H9 (cell line): ENCODE measurements at regions not wholly inside any gene's neighbourhood (a gene's known extent, or its start where the extent isn't known, plus 50 kb on each side); places are given as distances from the start of the nearest gene placed in this dataset.

Experiments used
- DNase-seq: peaks from one replicate; pipeline ENCODE4 v3.0.0-alpha.2; 2017
- H2AFZ ChIP-seq: one replicate; pipeline ENCODE4 v1.6.1; 2013; ENCODE audit warnings: mild to moderate bottlenecking, low read length, control low read depth, moderate library complexity
- H2AK5ac ChIP-seq: 2 replicates; pipeline ENCODE4 v1.6.1; 2013; ENCODE audit warnings: low read length, control low read depth, mixed read lengths; ENCODE audit not compliant: insufficient read length
- H2BK120ac ChIP-seq: one replicate; pipeline ENCODE4 v1.6.1; 2013; ENCODE audit warnings: low read depth, mild to moderate bottlenecking, low read length, control low read depth, inconsistent platforms; ENCODE audit not compliant: poor library complexity, severe bottlenecking
- H2BK12ac ChIP-seq: 2 replicates; pipeline ENCODE4 v1.6.1; 2013; ENCODE audit warnings: low read length, control low read depth, mixed read lengths, low read depth; ENCODE audit not compliant: insufficient read length
- H2BK15ac ChIP-seq: 2 replicates; pipeline ENCODE4 v1.6.1; 2013; ENCODE audit warnings: low read depth, low read length, control low read depth
- H2BK20ac ChIP-seq: one replicate; pipeline ENCODE4 v1.6.1; 2013; ENCODE audit warnings: low read depth, mild to moderate bottlenecking, low read length, control low read depth, inconsistent platforms; ENCODE audit not compliant: poor library complexity, severe bottlenecking
- H2BK5ac ChIP-seq: 2 replicates; pipeline ENCODE4 v1.6.1; 2013; ENCODE audit warnings: low read length, control low read depth, mixed read lengths; ENCODE audit not compliant: insufficient read length
- H3K14ac ChIP-seq: 2 replicates; pipeline ENCODE4 v1.6.1; 2013; ENCODE audit warnings: low read length, control low read depth; ENCODE audit not compliant: insufficient read depth
- H3K18ac ChIP-seq: 2 replicates; pipeline ENCODE4 v1.6.1; 2013; ENCODE audit warnings: low read depth, mild to moderate bottlenecking, mixed read lengths, low read length, control low read depth; ENCODE audit not compliant: insufficient read length
- H3K23ac ChIP-seq: 2 replicates; pipeline ENCODE4 v1.6.1; 2013; ENCODE audit warnings: low read length, control low read depth, mixed read lengths, low read depth; ENCODE audit not compliant: insufficient read length
- H3K23me2 ChIP-seq: 2 replicates; pipeline ENCODE4 v1.6.1; 2013; ENCODE audit warnings: low read depth, mild to moderate bottlenecking, mixed read lengths, low read length, control low read depth; ENCODE audit not compliant: insufficient read length, poor library complexity, severe bottlenecking
- H3K27ac ChIP-seq: 2 replicates; pipeline ENCODE4 v1.5.1; 2013; ENCODE audit warnings: low read length, control low read depth, mixed read lengths, low read depth; ENCODE audit not compliant: insufficient read length
- H3K27me3 ChIP-seq: 2 replicates; pipeline ENCODE4 v1.6.1; 2013; ENCODE audit warnings: low read length, control low read depth, inconsistent platforms; ENCODE audit not compliant: insufficient read depth
- H3K4ac ChIP-seq: 2 replicates; pipeline ENCODE4 v1.6.1; 2013; ENCODE audit warnings: low read depth, mild to moderate bottlenecking, control low read depth, inconsistent platforms, low read length, moderate library complexity
- H3K4me1 ChIP-seq: 2 replicates; pipeline ENCODE4 v1.6.1; 2013; ENCODE audit warnings: low read length, control low read depth, inconsistent platforms; ENCODE audit not compliant: insufficient read depth
- H3K4me2 ChIP-seq: 2 replicates; pipeline ENCODE4 v1.6.1; 2013; ENCODE audit warnings: low read length, control low read depth, mixed read lengths; ENCODE audit not compliant: insufficient read length, insufficient read depth
- H3K56ac ChIP-seq: 2 replicates; pipeline ENCODE4 v1.6.1; 2013; ENCODE audit warnings: low read depth, mild to moderate bottlenecking, mixed read lengths, low read length, control low read depth; ENCODE audit not compliant: insufficient read length
- H3K79me1 ChIP-seq: 2 replicates; pipeline ENCODE4 v1.6.1; 2013; ENCODE audit warnings: low read depth, mild to moderate bottlenecking, moderate library complexity, low read length, control low read depth, inconsistent platforms; ENCODE audit not compliant: insufficient read depth, poor library complexity, severe bottlenecking
- H3K79me2 ChIP-seq: 2 replicates; pipeline ENCODE4 v1.6.1; 2013; ENCODE audit warnings: low read length, control low read depth, inconsistent platforms; ENCODE audit not compliant: insufficient read depth
- H3K9ac ChIP-seq: 2 replicates; pipeline ENCODE4 v1.6.1; 2013; ENCODE audit warnings: low read length, control low read depth, mixed read lengths; ENCODE audit not compliant: insufficient read length; ENCODE audit errors: extremely low read depth
- H3K9me3 ChIP-seq: one replicate; pipeline ENCODE4 v1.6.1; 2013; ENCODE audit warnings: low read depth, low read length, inconsistent platforms; ENCODE audit not compliant: control insufficient read depth
- H3T11ph ChIP-seq: one replicate; pipeline ENCODE4 v1.6.1; 2013; ENCODE audit warnings: mild to moderate bottlenecking, low read length, control low read depth, inconsistent platforms
- H4K20me1 ChIP-seq: one replicate; pipeline ENCODE4 v1.6.1; 2013; ENCODE audit not compliant: control insufficient read depth, insufficient read length, insufficient read depth
- H4K5ac ChIP-seq: 2 replicates; pipeline ENCODE4 v1.6.1; 2013; ENCODE audit warnings: low read depth, mild to moderate bottlenecking, mixed read lengths, low read length, control low read depth; ENCODE audit not compliant: insufficient read length
- H4K8ac ChIP-seq: replicated peaks from 2 replicates; pipeline ENCODE4 v1.6.1; 2013; ENCODE audit warnings: low read length, control low read depth, mixed read lengths, low read depth; ENCODE audit not compliant: insufficient read length
- H4K91ac ChIP-seq: 2 replicates; pipeline ENCODE4 v1.6.1; 2013; ENCODE audit warnings: low read depth, mild to moderate bottlenecking, moderate library complexity, mixed read lengths, low read length, control low read depth; ENCODE audit not compliant: insufficient read length
- H3K27ac Mint-ChIP-seq, 3 experiments: 2 replicates in 2 of 3; 3 replicates in 1 of 3; pipeline ENCODE4 v1.8.0; 2020 to 2021; ENCODE audit warnings: mixed read lengths in 3 of 3, mild to moderate bottlenecking in 1 of 3, moderate library complexity in 1 of 3
- H3K27me3 Mint-ChIP-seq: 2 replicates; pipeline ENCODE4 v1.8.0; 2021; ENCODE audit warnings: low read depth, mild to moderate bottlenecking, moderate library complexity, mixed read lengths
- H3K36me3 Mint-ChIP-seq, 3 experiments: 2 replicates in 2 of 3; 3 replicates in 1 of 3; pipeline ENCODE4 v1.8.0; 2020 to 2021; ENCODE audit warnings: low read depth in 3 of 3, mixed read lengths in 3 of 3; ENCODE audit not compliant: insufficient read depth in 1 of 3
- H3K4me1 Mint-ChIP-seq, 2 experiments: 2 replicates each; pipeline ENCODE4 v1.8.0; 2020; ENCODE audit warnings: mixed read lengths in 2 of 2
- H3K4me3 Mint-ChIP-seq, 2 experiments: 2 replicates in 1 of 2; 3 replicates in 1 of 2; pipeline ENCODE4 v1.8.0; 2020 to 2021; ENCODE audit warnings: mild to moderate bottlenecking in 2 of 2, mixed read lengths in 2 of 2, moderate library complexity in 1 of 2
- H3K9me3 Mint-ChIP-seq, 2 experiments: 2 replicates in 1 of 2; 3 replicates in 1 of 2; pipeline ENCODE4 v1.8.0; 2020; ENCODE audit warnings: mild to moderate bottlenecking in 2 of 2, mixed read lengths in 2 of 2, moderate library complexity in 1 of 2
- WGBS: extraction: QIAGEN DNeasy Blood & Tissue Kit; methylation state at CpG from one replicate; pipeline ENCODE4 v1.1.7; 2013; ENCODE audit warnings: missing lambda C conversion rate, low lambda C conversion rate, mixed read lengths; ENCODE audit not compliant: insufficient read length; ENCODE audit errors: extremely low coverage; 5-methylcytosine and 5-hydroxymethylcytosine counted together
- TF ChIP-seq, protein P1 (sequence below): fragments of 200-600 bp; sonication (generic); conservative IDR thresholded peaks from 3 replicates; pipeline ENCODE4 v1.8.0; 2021; ENCODE audit warnings: antibody characterized with exemption, mild to moderate bottlenecking

DNA sequence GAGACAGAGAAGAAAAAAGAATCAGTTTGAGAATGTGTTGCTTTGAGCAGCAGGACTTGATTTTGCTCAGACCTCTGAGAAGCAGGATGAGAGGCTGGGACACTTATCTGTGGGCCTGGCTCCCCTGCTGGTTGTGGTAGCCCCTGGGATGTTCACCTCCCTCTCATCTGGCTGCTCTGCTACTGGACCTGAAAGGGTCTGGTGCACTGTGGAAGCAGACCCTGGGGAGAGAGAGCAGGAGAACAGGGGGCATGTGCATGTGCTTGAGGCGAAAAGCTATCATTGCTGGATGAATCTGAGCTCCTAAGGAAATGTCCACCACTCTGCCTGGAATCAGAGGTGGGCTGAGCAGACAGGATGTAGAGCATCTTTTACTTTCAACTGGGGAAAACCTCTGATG, 161.1 kb downstream of the SCP2D1 start:
- Mint-ChIP-seq H3K4me1 (no peaks in the 10 kb centered on the region; a peak in 1 of 4 replicates), H3K36me3 (no peaks in the 10 kb centered on the region), H3K4me3 (no peak overlapping the region), H3K27me3 (no peaks in the 10 kb centered on the region; the same call in 1 of the 2 replicates), H3K9me3 (no peaks in the 10 kb centered on the region), H3K27ac (no peak overlapping the region)
- H4K20me1 ChIP-seq: no peaks in the 10 kb centered on the region
- H3K4me1 ChIP-seq: peaks cover 6% of the 10 kb centered on the region; the same call in 1 of the 2 replicates
- no peak overlapping the region for H3K14ac ChIP-seq
- H3K56ac ChIP-seq: no peak overlapping the region
- H2BK12ac ChIP-seq: no peak overlapping the region
- DNase-seq: no peak
- no peak overlapping the region for H3K4me2 ChIP-seq
- H3K4ac ChIP-seq: no peak overlapping the region
- H3K79me2 ChIP-seq: no peaks in the 10 kb centered on the region
- WGBS: no CpG with 5 or more reads among the region's 1 CpG
- H3K27ac ChIP-seq: no peak overlapping the region
- no peak overlapping the region for H4K5ac ChIP-seq
- TF ChIP-seq, protein P1, sequence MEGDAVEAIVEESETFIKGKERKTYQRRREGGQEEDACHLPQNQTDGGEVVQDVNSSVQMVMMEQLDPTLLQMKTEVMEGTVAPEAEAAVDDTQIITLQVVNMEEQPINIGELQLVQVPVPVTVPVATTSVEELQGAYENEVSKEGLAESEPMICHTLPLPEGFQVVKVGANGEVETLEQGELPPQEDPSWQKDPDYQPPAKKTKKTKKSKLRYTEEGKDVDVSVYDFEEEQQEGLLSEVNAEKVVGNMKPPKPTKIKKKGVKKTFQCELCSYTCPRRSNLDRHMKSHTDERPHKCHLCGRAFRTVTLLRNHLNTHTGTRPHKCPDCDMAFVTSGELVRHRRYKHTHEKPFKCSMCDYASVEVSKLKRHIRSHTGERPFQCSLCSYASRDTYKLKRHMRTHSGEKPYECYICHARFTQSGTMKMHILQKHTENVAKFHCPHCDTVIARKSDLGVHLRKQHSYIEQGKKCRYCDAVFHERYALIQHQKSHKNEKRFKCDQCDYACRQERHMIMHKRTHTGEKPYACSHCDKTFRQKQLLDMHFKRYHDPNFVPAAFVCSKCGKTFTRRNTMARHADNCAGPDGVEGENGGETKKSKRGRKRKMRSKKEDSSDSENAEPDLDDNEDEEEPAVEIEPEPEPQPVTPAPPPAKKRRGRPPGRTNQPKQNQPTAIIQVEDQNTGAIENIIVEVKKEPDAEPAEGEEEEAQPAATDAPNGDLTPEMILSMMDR: no peak
- no peaks in the 10 kb centered on the region for H3K9me3 ChIP-seq
- H3K9ac ChIP-seq: no peak overlapping the region
- no peaks in the 10 kb centered on the region for H3K79me1 ChIP-seq
- H2AK5ac ChIP-seq: no peak overlapping the region
- no peak overlapping the region for H2BK20ac ChIP-seq
- no peak overlapping the region for H2BK15ac ChIP-seq
- H4K91ac ChIP-seq: no peak overlapping the region
- no peaks in the 10 kb centered on the region for H3K27me3 ChIP-seq
- H4K8ac ChIP-seq: no peak overlapping the region
- H3K23me2 ChIP-seq: no peaks in the 10 kb centered on the region
- no peak overlapping the region for H3K23ac ChIP-seq
- H2BK5ac ChIP-seq: no peak overlapping the region
- H3T11ph ChIP-seq: no peak overlapping the region
- no peak overlapping the region for H3K18ac ChIP-seq
- no peak overlapping the region for H2BK120ac ChIP-seq
- H2AFZ ChIP-seq: no peak overlapping the region
